GM23338 (cell line): ENCODE measurements at regions not wholly inside any gene's neighbourhood (a gene's known extent, or its start where the extent isn't known, plus 50 kb on each side); places are given as distances from the start of the nearest gene placed in this dataset.

Source experiments
- ATAC-seq: fragments of 200-7000 bp; cut with Tn5 transposase; 3 replicates; pipeline ENCODE4 v1.9.1; 2020
- DNase-seq: peaks from one replicate; pipeline ENCODE4 v3.0.0-alpha.2; 2015; ENCODE audit warnings: low spot score
- H2AFZ ChIP-seq: fragments of 200-600 bp; sonication (generic); 2 replicates; pipeline ENCODE4 v1.8.0; 2016; ENCODE audit warnings: antibody characterized with exemption, mild to moderate bottlenecking, moderate library complexity
- H3F3A ChIP-seq: fragments of 200-600 bp; sonication (generic); replicated peaks from 2 replicates; pipeline ENCODE4 v1.8.0; 2017; ENCODE audit warnings: antibody characterized with exemption, mixed run types, low read depth
- H3K27ac ChIP-seq: fragments of 200-600 bp; sonication (generic); 2 replicates; pipeline ENCODE4 v1.6.1; 2016; ENCODE audit warnings: low read depth
- H3K27me3 ChIP-seq: fragments of 200-600 bp; sonication (generic); 2 replicates; pipeline ENCODE4 v1.8.0; 2016; ENCODE audit warnings: mild to moderate bottlenecking, mixed run types, moderate library complexity; ENCODE audit not compliant: insufficient read depth
- H3K36me3 ChIP-seq: fragments of 200-600 bp; sonication (generic); 2 replicates; pipeline ENCODE4 v1.8.0; 2016; ENCODE audit warnings: mild to moderate bottlenecking; ENCODE audit not compliant: insufficient read depth
- H3K4me1 ChIP-seq: fragments of 200-600 bp; sonication (generic); 2 replicates; pipeline ENCODE4 v1.8.0; 2016; ENCODE audit warnings: mild to moderate bottlenecking, moderate library complexity; ENCODE audit not compliant: insufficient read depth
- H3K4me2 ChIP-seq: fragments of 200-600 bp; sonication (generic); 2 replicates; pipeline ENCODE4 v1.7.1; 2017; ENCODE audit warnings: mixed run types
- H3K4me3 ChIP-seq: fragments of 200-600 bp; sonication (generic); 2 replicates; pipeline ENCODE4 v1.6.1; 2016; ENCODE audit warnings: mixed run types
- H3K79me2 ChIP-seq: fragments of 200-600 bp; sonication (generic); replicated peaks from 2 replicates; pipeline ENCODE4 v1.8.0; 2017; ENCODE audit warnings: mild to moderate bottlenecking; ENCODE audit not compliant: insufficient read depth
- H3K9me2 ChIP-seq: fragments of 200-600 bp; sonication (generic); 2 replicates; pipeline ENCODE4 v1.8.0; 2017; ENCODE audit not compliant: insufficient read depth
- H4K20me1 ChIP-seq: fragments of 200-600 bp; sonication (generic); replicated peaks from 2 replicates; pipeline ENCODE4 v1.8.0; 2017; ENCODE audit warnings: mild to moderate bottlenecking; ENCODE audit not compliant: insufficient read depth
- H3K27ac Mint-ChIP-seq: 2 replicates; pipeline ENCODE4 v1.8.0; 2020; ENCODE audit warnings: inconsistent platforms, mild to moderate bottlenecking, moderate library complexity, mixed read lengths
- H3K27me3 Mint-ChIP-seq: 3 replicates; pipeline ENCODE4 v1.8.0; 2022; ENCODE audit warnings: low read depth, mild to moderate bottlenecking, moderate library complexity, mixed read lengths, inconsistent platforms; ENCODE audit not compliant: insufficient read depth, poor library complexity
- H3K36me3 Mint-ChIP-seq: 3 replicates; pipeline ENCODE4 v1.8.0; 2021; ENCODE audit warnings: low read depth, mild to moderate bottlenecking, inconsistent platforms, moderate library complexity, mixed read lengths
- H3K4me1 Mint-ChIP-seq: 3 replicates; pipeline ENCODE4 v1.8.0; 2020; ENCODE audit warnings: mild to moderate bottlenecking, inconsistent platforms, mixed read lengths
- H3K4me3 Mint-ChIP-seq: 3 replicates; pipeline ENCODE4 v1.8.0; 2021; ENCODE audit warnings: moderate library complexity, mild to moderate bottlenecking, inconsistent platforms, mixed read lengths
- H3K9me3 Mint-ChIP-seq: 3 replicates; pipeline ENCODE4 v1.8.0; 2020; ENCODE audit warnings: moderate library complexity, mild to moderate bottlenecking, inconsistent platforms, mixed read lengths
- CREB1 ChIP-seq: fragments of 250-450 bp; sonication (Bioruptor Pico); IDR thresholded peaks from 2 replicates; pipeline ENCODE4 v1.5.0; 2020; ENCODE audit warnings: low read depth, mild to moderate bottlenecking, moderate library complexity
- ETS1 ChIP-seq: IDR thresholded peaks from 2 replicates; pipeline ENCODE4 v1.6.1; 2016; ENCODE audit warnings: antibody characterized with exemption
- EZH2 ChIP-seq: fragments of 200-600 bp; sonication (generic); IDR thresholded peaks from one replicate; pipeline ENCODE4 v1.8.0; 2017; ENCODE audit warnings: antibody characterized with exemption, mild to moderate bottlenecking, low read depth; ENCODE audit not compliant: unreplicated experiment
- EZH2phosphoT487 ChIP-seq: fragments of 200-600 bp; sonication (generic); IDR thresholded peaks from one replicate; pipeline ENCODE4 v1.8.1; 2018; ENCODE audit warnings: antibody characterized with exemption; ENCODE audit not compliant: unreplicated experiment
- JUNB ChIP-seq: IDR thresholded peaks from one replicate; pipeline ENCODE4 v1.6.1; 2016; ENCODE audit warnings: antibody characterized with exemption; ENCODE audit not compliant: unreplicated experiment
- NANOG ChIP-seq: IDR thresholded peaks from 2 replicates; pipeline ENCODE4 v1.6.1; 2016; ENCODE audit warnings: antibody characterized with exemption, borderline replicate concordance
- POLR2AphosphoS5 ChIP-seq: IDR thresholded peaks from 2 replicates; pipeline ENCODE4 v1.6.1; 2016; ENCODE audit warnings: antibody characterized with exemption, low read depth
- STAT1 ChIP-seq: IDR thresholded peaks from one replicate; pipeline ENCODE4 v1.6.1; 2016; ENCODE audit warnings: antibody characterized with exemption; ENCODE audit not compliant: unreplicated experiment
- ZNF114 ChIP-seq: fragments of 250-450 bp; sonication (Bioruptor Pico); IDR thresholded peaks from 2 replicates; pipeline ENCODE4 v1.5.0; 2020; ENCODE audit warnings: mild to moderate bottlenecking, moderate library complexity
- ZNF331 ChIP-seq: fragments of 250-450 bp; sonication (Bioruptor Pico); IDR thresholded peaks from 2 replicates; pipeline ENCODE4 v1.5.0; 2020; ENCODE audit warnings: low read depth, mild to moderate bottlenecking, moderate library complexity
- ZNF462 ChIP-seq: fragments of 250-450 bp; sonication (Bioruptor Pico); IDR thresholded peaks from 2 replicates; pipeline ENCODE4 v1.5.0; 2020; ENCODE audit warnings: mild to moderate bottlenecking, moderate library complexity
- TF ChIP-seq, protein P1 (sequence below): IDR thresholded peaks from one replicate; pipeline ENCODE4 v1.6.1; 2018; ENCODE audit warnings: antibody characterized with exemption; ENCODE audit not compliant: unreplicated experiment
- TF ChIP-seq, protein P2 (sequence below), 2 experiments: fragments of 200-600 bp in 1 of 2; sonication (generic) in 1 of 2; conservative IDR thresholded peaks; 2 replicates each; pipeline versions ENCODE4 v1.5.1 to v1.6.1; 2016 to 2017; ENCODE audit warnings: antibody characterized with exemption in 2 of 2, low read depth in 2 of 2, mild to moderate bottlenecking in 2 of 2, moderate library complexity in 1 of 2

DNA sequence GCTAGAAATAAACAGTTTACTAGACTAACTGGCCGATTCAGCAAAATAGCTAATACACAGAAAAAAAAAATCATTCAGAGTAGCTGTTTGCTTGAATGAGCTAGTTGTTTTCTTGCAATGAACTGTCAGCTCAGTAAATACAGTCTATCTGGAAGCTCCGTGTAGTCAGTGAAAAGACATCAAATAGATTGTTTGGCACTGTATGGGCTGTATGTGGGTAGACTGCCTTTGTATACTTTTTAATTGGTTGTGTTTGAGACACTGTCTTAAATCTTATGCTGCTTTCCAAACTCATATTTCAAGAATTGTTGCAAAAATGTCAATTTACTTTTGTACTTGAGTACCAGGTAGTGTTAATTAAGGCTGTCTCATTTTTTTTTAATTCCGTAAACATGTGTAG is 61.6 kb upstream of the GPR174 start:
- Mint-ChIP-seq H3K27ac (no peak overlapping the region), H3K4me3 (no peak overlapping the region), H3K36me3 (no peaks in the 10 kb centered on the region), H3K9me3 (no peaks in the 10 kb centered on the region), H3K4me1 (no peaks in the 10 kb centered on the region; the same call in 2 of the 3 replicates), H3K27me3 (no peaks in the 10 kb centered on the region)
- DNase-seq (no peak), ATAC-seq (no peak)
- no peaks in the 10 kb centered on the region for H3K4me1 ChIP-seq
- H4K20me1 ChIP-seq = no peaks in the 10 kb centered on the region
- H2AFZ ChIP-seq = no peak overlapping the region
- no peak for TF ChIP-seq CREB1 (CRISPR knock-in tag)
- TF ChIP-seq STAT1 = no peak
- no peak for TF ChIP-seq EZH2phosphoT487
- TF ChIP-seq, protein P1, sequence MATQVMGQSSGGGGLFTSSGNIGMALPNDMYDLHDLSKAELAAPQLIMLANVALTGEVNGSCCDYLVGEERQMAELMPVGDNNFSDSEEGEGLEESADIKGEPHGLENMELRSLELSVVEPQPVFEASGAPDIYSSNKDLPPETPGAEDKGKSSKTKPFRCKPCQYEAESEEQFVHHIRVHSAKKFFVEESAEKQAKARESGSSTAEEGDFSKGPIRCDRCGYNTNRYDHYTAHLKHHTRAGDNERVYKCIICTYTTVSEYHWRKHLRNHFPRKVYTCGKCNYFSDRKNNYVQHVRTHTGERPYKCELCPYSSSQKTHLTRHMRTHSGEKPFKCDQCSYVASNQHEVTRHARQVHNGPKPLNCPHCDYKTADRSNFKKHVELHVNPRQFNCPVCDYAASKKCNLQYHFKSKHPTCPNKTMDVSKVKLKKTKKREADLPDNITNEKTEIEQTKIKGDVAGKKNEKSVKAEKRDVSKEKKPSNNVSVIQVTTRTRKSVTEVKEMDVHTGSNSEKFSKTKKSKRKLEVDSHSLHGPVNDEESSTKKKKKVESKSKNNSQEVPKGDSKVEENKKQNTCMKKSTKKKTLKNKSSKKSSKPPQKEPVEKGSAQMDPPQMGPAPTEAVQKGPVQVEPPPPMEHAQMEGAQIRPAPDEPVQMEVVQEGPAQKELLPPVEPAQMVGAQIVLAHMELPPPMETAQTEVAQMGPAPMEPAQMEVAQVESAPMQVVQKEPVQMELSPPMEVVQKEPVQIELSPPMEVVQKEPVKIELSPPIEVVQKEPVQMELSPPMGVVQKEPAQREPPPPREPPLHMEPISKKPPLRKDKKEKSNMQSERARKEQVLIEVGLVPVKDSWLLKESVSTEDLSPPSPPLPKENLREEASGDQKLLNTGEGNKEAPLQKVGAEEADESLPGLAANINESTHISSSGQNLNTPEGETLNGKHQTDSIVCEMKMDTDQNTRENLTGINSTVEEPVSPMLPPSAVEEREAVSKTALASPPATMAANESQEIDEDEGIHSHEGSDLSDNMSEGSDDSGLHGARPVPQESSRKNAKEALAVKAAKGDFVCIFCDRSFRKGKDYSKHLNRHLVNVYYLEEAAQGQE = no peak
- TF ChIP-seq ZNF331 = no peak
- TF ChIP-seq JUNB = no peak
- no peak for TF ChIP-seq ZNF114 (CRISPR knock-in tag)
- no peak for TF ChIP-seq ZNF462 (CRISPR knock-in tag)
- no peak for TF ChIP-seq POLR2AphosphoS5
- no peak for TF ChIP-seq NANOG
- TF ChIP-seq, protein P2, sequence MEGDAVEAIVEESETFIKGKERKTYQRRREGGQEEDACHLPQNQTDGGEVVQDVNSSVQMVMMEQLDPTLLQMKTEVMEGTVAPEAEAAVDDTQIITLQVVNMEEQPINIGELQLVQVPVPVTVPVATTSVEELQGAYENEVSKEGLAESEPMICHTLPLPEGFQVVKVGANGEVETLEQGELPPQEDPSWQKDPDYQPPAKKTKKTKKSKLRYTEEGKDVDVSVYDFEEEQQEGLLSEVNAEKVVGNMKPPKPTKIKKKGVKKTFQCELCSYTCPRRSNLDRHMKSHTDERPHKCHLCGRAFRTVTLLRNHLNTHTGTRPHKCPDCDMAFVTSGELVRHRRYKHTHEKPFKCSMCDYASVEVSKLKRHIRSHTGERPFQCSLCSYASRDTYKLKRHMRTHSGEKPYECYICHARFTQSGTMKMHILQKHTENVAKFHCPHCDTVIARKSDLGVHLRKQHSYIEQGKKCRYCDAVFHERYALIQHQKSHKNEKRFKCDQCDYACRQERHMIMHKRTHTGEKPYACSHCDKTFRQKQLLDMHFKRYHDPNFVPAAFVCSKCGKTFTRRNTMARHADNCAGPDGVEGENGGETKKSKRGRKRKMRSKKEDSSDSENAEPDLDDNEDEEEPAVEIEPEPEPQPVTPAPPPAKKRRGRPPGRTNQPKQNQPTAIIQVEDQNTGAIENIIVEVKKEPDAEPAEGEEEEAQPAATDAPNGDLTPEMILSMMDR (conservative IDR thresholded peaks at IDR 0.05; ENCODE audit: low read depth in 2 of 2) = no peak
- no peak for TF ChIP-seq EZH2
- TF ChIP-seq ETS1 = no peak
- no peak overlapping the region for H3K27ac ChIP-seq
- H3F3A ChIP-seq = no peaks in the 10 kb centered on the region
- H3K79me2 ChIP-seq = no peaks in the 10 kb centered on the region
- no peak overlapping the region for H3K4me3 ChIP-seq
- H3K4me2 ChIP-seq = no peak overlapping the region
- no peaks in the 10 kb centered on the region for H3K27me3 ChIP-seq
- no peaks in the 10 kb centered on the region for H3K36me3 ChIP-seq
- no peaks in the 10 kb centered on the region for H3K9me2 ChIP-seq
